CD4-positive, alpha-beta T cell treated with Interleukin-17A for 4 hours (primary cell): ENCODE measurements at regions not wholly inside any gene's neighbourhood (a gene's known extent, or its start where the extent isn't known, plus 50 kb on each side); places are given as distances from the start of the nearest gene placed in this dataset.
"Not testable (repeated sequence)": the region's sequence is repeated elsewhere in the genome, so short reads cannot be mapped to it uniquely, and the experiment has no call there.

Source experiments
- DNase-seq: peaks from one replicate; pipeline ENCODE4 v3.0.0-alpha.2; 2020; ENCODE audit warnings: mixed read lengths

DNA sequence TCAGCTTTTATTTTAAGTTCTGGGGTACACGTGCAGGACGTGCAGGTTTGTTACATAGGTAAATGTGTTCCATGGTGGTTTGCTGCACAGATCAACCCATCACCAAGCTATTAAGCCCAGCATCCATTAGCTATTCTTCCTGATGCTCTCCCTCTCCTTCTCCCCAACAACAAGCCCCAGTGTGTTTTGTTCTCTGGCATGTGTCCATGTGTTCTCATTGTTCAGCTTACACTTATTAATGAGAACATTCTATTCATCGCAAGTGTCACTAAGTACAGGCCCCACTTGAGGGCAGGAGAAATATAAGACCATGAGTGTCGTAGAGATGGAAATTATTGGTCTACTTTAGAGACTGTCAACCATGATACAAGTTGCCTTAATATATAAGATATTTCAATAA lies 615.1 kb downstream of the CDH8 start:
- DNase-seq: no peak

DNA sequence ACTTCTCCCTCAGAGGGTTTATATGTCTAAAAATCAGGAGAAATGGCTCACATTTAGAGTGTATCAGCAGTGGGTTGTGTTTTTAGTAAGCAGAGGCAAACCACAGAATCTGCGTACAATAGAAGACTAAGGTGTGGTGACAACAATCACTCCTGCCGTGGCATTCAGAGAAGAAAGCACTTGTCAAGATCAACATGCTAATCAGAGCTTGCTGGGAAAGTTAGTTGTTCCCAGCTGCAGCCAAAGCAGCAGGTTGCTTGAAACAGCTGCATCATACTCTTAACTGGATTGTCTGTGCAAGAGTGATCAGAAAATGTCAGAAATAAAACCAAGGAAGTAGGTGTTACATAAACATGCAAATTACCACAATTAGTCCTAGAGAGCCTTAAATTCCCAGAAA lies 616.4 kb downstream of the CDH8 start:
- DNase-seq: no peak

DNA sequence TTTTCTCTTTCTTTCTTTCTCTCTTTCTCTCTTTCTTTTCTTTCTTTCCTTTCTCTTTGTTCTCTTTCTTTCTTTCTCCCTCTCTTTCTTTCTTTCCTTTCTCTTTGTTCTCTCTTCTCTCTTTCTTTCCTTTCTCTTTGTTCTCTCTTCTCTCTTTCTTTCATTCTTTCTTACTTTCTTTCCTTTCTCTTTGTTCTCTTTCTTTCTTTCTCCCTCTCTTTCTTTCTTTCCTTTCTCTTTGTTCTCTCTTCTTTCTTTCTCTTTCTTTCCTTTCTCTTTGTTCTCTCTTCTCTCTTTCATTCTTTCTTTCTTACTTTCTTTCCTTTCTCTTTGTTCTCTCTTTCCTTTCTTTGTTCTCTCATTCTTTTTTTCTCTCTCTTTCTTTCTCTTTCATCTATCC lies 617.4 kb downstream of the CDH8 start:
- not testable (repeated sequence) for DNase-seq

DNA sequence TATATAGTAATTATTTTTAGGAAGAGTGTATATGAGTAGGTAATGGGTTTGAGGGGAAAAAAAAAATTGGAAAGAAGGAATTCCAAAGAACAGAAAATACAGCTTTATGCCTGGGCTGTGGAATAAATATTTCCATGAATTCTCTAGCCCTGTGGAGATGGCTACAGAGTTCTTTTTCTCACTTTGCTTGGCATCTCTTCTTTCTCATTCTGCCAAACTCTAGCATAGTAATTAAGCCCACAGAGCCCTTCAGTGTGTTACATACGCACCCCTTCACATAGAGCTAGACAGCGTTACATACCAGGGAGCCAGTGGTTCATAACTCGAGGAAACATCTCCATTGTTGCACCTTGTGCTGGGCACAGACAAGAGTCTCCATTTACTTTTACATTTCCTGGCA lies 621.1 kb downstream of the CDH8 start:
- DNase-seq: no peak

DNA sequence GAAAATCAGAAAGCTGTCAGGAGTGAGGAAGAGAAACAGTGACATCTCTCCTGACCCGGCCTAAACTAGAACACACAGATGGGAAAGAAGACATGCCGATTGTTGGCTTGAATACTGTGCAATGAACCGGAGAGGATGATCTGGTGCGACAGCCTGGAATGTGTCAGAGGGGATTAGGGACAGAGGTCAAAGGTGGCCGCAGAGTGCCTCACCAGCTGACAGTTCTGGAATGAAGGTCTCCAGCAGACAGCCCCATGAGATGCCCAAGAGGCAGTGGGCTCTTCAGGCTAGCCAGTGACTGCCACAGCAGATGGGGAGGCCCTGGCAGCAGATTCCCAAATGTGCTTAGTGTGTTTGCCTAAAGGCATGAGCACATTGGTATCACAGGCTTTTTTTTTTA lies 623.2 kb downstream of the CDH8 start:
- DNase-seq: no peak

DNA sequence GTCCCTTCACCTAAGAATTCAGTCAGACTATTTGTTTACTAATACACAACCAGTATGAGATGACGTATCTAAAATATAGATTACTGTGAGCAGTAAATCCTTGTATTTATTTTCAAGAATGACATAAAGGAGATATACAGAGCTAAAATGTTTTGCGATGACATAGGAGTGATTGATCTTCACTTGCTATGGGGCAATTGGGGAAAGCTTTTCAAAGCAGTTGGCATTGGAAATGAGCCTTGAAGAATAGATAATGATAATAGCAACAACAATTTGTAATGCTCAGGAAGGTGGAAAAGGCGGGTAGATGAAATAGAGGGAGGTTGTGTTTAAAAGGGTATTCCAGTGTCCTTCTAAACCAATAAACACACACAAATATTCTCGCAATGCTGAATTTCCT lies 623.7 kb downstream of the CDH8 start:
- DNase-seq: no peak

DNA sequence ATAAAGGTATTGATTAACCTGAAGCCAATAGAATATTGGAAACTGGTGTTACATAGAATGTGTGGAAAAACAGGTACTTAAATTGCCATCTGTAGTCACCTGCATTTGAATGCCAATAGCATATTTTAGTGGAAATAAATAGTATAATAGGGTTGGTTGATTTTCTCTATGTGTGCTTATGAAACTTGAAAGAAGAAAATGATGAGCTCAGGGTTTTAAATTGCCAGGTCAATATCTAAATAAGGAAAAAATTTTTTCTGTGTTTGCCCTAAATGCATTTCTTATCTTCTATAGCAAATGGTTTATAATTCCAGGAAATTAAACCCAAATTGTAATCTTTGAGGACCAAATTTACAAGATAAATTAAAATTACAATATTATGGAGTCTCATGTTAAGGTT lies 626.6 kb downstream of the CDH8 start:
- DNase-seq: no peak

DNA sequence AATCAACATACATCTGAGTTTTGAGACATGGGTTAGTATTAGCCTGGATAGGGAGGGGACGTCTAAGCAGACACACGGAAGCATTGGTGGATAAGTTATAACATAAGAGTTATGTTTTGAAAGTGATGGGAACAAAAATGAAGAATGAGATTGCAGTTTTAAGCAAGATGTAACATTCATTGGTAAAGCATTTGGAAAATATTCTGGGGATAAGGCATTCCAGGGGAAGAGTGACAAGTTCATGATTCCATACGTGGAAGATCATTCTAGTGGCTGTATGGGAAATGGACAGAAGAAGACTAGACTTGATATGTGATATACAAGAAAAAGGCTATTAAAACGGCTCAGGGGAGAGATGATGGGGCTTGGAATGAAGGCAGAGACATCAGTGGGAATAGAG lies 632.9 kb downstream of the CDH8 start:
- DNase-seq: no peak

DNA sequence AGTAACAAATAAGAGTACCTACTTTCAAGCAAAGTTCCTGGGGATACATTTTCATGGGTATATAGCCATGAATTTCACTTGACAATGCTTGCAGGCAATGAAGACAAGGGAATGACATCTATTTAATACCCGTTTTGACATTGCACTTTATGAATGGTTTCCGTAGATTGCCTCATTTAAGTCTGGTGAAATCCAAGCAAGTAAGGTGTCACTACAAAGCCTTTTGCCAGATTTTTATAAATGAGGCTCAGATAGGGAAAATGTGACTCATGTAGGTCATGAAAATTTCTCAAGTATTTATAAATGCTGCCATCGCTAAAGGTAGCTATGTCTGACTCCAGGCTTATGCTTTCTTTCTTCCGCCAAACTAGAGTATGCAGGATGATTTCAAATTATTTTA lies 644.3 kb downstream of the CDH8 start:
- no peak for DNase-seq

DNA sequence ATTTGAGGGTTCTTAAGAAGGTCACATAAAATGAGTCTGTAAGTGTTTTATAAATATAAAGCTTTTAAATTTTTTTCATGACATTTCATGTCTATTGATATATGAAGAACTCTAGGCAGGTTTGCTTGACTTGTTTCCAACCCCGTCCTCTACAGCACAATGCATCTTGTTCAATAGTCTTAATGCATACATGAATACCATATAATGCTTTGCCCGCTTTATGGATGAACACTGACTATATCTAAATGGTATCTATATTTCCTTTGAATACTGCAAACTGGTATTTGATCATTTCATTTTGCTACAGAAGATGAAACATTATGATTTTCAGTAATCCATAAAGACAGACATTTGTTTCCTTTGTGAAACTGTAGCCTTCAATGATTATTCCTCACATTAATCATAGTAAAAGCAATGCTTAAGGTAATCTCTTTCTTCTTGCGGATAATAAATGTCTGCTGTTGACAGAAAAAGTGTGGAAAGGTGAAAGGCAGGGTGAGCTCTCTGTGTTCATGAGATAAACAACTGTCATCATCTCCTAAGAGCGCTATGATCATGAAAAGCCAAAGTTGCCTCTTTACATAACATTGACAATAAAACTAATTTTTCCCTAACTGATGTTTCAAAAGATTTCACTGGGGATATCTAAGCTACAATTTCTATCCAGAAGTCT lies 645.1 kb downstream of the CDH8 start:
- no peak for DNase-seq

DNA sequence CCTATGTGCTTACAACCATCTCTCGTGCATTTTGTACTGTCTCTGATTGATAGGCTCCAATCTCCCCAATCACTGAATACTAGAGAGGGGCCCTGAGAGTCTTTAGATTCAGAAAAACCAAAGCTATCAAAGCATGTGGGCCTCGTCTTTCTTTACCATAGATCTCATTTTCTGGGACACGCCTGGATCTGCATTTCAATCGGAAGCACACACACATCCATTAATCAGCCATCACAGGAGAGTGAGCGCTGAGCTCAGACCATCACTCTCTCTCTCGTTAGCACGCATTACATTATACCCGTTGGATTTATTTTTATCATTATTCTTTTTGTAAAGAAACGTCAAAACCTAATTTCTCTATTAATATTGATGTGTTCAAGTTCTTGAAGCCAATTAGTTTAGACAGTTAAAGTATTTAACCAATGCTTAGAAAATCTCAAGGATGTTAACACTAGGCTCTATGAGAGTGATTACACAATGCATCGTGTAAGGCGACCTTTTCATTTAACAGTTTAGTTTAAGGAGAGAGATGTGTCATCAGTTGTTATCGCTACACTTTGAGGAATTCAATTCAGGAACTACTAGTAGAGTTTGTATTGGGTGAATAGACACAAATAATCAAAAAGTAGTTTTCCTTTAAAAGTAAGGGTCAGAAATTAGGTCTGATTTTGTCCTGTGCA lies 650.7 kb downstream of the CDH8 start:
- DNase-seq: no peak

DNA sequence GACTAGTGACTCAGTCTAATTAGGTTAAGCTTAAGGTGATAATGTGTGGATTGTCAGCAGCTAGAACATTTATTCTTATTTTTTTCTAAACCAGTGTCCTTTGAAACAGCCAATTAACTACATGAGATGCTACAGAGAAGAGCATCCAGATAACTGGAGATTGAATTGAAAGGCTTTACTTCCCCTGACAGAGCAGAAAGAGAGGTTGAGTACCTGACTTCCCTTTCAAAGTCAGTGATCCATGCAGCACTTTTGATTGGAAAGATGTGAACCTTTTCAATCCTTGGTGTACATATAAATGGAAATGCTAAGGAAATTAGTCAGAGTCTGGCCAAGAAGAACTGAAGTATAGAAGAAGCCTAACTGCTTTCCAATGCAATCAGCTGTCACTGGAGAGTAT lies 653.8 kb downstream of the CDH8 start:
- DNase-seq: no peak

DNA sequence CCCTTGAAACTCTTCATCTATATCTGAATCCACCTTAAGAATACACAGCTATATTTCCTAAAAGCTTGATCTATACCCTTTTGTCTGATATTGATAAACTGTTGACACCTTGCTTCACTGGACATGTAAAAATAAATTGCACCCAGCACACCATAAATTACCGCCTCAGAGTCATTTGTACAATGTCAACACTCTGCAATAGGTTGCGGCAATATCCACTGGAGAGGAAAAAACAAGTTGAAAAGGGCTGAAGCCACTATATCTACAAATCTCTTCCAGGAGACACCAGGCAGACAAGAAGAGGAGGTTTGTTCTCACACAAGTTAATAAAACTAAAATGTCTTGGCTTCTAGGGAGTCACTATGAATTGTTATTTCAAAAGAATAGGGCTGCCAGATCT lies 656.9 kb downstream of the CDH8 start:
- no peak for DNase-seq

DNA sequence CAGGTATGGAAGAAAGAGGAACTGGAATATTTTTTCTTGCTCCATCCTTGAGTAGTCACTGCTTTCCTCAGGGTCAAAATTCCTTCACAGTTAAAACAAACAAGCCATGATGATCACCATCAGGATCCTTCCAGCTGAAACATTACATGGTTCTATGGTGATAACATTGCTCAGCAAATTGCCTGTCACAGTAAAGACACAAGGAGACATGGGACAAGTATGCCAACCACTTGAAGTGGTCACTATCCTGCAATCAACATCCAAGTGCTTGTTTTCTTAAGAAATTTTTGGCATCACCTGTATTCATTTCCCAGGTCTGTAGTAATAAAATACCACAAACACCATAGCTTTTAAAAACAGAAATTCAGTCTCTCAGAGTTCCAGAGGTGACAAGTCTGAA lies 662.2 kb downstream of the CDH8 start:
- no peak for DNase-seq

DNA sequence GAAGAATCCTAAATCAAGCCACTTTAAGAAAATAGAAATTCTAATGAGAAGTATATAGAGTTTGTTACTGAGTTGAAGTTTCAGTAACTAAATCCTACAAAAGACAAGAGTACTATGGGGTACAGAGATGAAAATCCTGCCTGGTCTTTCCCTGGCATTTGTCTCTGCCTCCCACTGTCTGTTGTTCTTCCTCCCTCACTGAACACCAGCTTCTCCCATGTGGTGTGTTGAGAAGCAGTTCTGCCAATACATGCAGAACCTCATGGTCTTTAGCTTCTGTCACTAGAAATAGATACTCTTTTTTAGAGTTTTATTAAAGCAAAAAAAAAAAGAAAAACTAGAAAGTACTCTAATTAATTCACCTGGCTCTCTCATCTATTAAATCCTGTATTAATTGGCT lies 664.4 kb downstream of the CDH8 start:
- no peak for DNase-seq

DNA sequence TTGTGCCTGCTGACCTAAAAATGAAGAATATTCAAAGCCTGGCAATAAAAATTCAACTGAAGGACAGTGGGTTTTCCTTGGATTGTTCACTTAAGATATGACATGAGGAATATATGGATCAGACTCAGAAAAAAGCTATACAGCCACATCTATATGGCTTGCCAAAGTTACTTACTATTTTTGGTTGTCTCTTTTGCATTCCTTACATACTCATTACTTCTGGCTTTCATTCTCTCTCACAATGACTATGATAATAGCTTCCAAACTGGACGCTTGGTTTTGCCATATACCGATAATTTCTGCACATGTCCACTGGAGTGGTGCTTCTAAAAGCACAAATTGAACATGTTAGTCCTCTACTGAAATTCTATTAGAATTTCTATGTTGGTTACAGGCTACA lies 664.9 kb downstream of the CDH8 start:
- no peak for DNase-seq

DNA sequence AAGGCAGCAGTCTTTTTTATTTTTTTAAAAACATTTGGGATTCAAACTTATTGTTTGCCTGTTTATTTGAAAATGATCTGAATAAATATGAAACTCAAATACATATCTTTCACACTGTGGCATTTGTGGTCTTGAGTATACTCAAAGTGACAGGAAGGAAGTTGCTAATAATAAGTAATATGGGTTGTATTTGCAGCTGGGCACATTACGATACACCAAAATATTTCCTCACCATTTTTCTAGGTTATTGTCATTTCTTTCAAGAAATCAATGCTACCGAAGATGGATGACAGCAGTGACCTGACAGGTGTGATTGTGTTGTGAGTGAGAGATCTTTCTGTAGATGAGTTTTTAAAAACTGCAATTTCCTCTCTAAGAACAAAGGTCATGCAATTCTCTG lies 665.7 kb downstream of the CDH8 start:
- no peak for DNase-seq

DNA sequence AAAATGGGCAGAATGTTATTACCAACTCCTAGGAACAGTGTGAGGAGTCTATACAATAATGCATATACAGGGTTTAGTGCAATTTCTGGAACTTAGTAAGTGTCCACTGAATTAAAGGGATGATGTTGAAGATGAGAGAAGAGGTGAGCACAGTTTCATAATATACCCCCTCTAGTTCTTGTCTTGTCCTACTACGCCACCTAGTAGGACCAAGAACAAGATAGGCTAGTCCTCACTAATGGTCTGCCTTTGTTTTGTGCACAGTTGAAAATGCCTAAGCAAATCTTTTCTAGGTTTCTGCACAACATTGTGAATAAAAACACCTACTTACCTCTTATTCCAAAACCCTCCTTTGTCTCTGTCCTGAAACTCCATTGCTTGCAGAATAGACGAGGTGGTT lies 670.2 kb downstream of the CDH8 start:
- DNase-seq: no peak

DNA sequence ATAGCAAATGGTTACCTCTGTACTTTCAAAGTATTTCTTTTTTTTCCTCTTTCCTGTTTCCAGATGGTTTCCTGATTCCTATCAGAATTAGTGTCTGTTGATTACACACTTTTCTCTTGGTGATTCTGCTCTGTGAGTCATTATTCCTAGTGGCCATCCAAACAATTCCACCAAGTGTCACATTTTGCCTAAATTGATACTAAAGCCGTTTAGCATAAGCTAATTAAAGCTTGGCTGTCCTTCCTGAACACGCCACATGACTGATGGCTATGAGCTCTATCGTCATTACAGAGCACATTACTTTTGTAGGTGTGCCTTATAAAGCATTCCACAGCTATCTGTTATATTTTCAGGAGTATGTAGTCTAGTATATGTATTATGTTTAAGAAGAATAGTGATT lies 671.2 kb downstream of the CDH8 start:
- no peak for DNase-seq

DNA sequence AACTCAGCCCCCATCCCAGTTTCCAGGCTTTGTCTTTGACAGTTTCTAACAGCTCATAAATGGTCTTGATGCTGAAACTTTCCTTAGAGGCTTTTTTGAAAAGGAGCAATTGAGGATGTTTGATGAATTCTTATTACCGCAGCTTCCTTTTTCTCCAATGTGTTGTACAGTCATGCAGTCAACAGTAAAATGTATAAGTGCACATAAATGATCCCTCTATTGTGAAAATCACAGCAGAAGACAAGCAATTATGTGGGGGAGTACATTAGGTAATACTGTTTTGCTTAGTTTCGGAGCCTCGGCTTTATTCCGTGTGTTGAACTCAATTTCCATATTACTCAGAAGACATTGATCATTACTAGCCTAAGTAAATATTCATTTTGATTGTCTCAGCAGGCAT lies 673.7 kb downstream of the CDH8 start:
- no peak for DNase-seq

DNA sequence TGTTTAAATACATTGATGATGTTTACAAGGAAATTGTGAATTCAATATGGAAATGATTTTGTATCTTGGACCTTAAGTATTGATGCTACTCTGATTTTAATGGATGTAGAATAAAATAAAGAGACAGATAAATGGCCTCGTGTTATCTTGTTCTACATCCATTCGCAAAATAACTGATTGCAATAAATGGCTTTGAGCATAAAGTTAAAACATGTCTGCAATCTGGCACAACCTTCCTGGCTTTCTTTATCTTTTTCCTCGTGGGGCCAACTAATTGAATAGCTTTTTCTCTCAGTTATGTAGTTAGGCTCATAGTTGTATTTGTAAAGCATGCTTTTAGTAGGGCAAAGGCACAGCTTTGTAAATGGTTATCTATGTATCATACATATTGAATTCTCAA lies 691.4 kb downstream of the CDH8 start:
- DNase-seq: no peak

DNA sequence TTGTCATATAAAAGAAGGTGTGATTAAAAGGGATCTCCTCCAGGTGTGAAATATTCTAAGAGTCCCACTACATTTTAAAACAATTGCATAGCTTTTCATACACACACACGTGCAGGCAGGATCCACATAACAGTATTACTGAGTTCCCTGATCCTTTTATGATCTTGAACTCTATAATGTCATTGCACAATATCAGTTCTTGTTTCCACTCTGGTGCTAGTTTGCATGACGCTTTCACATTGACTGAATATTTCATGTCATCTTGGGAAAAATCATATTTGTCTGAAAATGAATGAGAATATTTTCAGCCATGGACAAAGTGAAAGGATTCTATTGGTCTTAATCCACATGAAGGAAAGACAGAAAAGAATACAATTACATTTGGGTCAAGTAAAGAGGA lies 703.8 kb downstream of the CDH8 start:
- DNase-seq: no peak

DNA sequence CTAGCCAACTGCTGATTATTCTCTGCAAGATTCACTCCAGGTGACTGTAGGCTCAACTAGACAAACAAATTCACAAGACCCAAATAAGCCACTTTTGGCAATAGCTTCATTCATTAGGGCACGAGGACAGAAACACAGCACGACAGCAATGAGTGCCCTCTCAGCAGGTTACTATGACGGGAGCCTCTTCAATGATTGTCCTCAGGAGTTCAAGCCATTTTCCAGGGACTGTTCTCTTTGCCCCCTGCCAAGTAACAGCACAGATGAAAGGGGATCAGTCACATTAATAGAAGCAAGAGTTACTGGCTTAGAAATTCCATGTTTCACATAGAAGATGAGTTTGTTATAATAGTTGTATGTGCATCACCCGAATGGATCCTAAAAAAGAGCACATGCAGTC lies 712.2 kb downstream of the CDH8 start:
- no peak for DNase-seq

DNA sequence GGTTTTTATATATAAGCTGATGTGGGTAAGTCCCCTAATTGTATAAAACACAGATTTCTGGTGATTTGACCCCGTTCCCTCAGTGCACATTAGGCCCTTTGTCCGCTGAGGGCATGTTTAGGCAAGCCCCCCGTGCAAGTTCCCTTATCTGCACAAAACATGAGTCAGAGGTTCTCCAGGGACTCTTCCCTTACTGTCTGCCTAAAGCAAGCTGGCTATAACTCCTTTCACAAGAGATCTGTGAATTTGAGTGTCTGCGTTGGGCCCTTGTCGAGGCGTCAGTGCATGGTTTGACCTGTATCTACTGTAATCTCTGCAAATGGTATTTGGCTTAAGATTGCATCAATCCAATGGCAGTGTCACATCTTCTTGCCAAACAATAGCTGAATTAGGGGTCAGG lies 712.8 kb downstream of the CDH8 start:
- no peak for DNase-seq

DNA sequence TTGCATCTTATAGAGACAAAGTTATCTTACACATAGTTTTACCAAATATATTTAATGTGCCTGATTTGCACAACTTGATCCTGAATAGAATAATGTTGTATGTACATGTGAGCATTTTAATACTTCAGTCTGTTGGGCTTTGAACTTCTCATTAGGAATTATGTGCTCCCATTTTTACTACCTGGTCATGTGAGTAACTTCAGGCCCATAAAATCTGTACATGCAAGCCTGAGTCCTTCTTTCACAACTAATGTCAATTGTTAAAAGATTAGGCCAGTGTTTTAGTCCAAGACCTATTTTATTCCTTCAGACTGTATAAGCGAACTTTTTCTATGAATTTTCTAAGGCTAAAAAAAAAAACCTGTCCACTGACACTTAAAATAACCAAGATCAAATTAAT lies 715.4 kb downstream of the CDH8 start:
- DNase-seq: no peak
